ENCODE measurements at regions not wholly inside any gene's neighbourhood (a gene's known extent, or its start where the extent isn't known, plus 50 kb on each side); places are given as distances from the start of the nearest gene placed in this dataset.

DNA sequence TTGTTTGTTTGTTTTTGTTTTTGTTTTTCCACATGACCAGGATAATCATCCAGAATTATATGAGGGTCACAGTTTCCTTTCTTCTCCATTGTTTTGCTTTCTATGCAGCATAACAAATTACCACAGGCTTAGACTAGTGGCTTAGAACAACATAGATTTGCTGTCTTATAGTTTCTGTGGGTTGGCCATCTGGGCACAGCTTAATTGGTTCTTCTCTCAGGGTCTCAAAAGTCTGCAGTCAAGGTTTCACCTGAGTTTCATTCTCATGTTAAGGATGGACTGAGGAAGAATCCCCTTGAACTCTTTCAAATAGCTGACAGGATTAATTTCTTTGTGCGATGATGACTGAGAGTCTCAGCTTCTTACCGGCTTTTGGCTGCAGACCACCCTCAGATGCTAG is 559.8 kb downstream of the PRDM9 start:
- ChIA-PET POLR2A (no interaction called here), CTCF (ENCODE audit: low intra/inter-chr PET ratio) (no interaction called here)
- Histone ChIP-seq H3K27me3 (ENCODE audit: control insufficient read depth in 2 of 2, insufficient read depth in 2 of 2, low read length in 2 of 2) (no peaks in the 10 kb centered on the region), H3K79me2 (ENCODE audit: control insufficient read depth, insufficient read depth, low read length) (no peaks in the 10 kb centered on the region), H3K9me1 (ENCODE audit: control insufficient read depth, insufficient read depth, low read length) (no peaks in the 10 kb centered on the region), H3K9ac (ENCODE audit: insufficient read depth in 1 of 2, low read depth in 2 of 2, low read length in 2 of 2) (no peak overlapping the region), H2AFZ (ENCODE audit: low read depth, low read length) (no peak overlapping the region), H3K4me3 (no peak overlapping the region), H4K20me1 (replicated peaks; ENCODE audit: control insufficient read depth, insufficient read depth, low read length) (no peaks in the 10 kb centered on the region), H3K4me1 (replicated peaks in 1 of 2; ENCODE audit: control insufficient read depth in 2 of 2, insufficient read depth in 2 of 2, low read length in 2 of 2) (no peaks in the 10 kb centered on the region), H3K36me3 (ENCODE audit: control insufficient read depth, insufficient read depth, low read length) (no peaks in the 10 kb centered on the region), H3K4me2 (ENCODE audit: insufficient read depth, low read length) (no peak overlapping the region), H3K9me3 (replicated peaks; ENCODE audit: control insufficient read depth, insufficient read depth, low read depth, low read length) (no peaks in the 10 kb centered on the region), H3K27ac (ENCODE audit: extremely low read depth, low read depth, low read length) (no peak overlapping the region)
- BruUV-seq (replicated peaks): no TSS peak
- no peak for DNase-seq (ENCODE audit: extremely low read depth in 1 of 4, low spot score in 3 of 4)
- intact Hi-C loops (cut with micrococcal nuclease) (no loop called here), in situ Hi-C loops (cut with MboI) (no loop called here)
- no peak for ATAC-seq
- no peak for FAIRE-seq
- 2% methylated on average over 2 of the region's 2 CpGs for WGBS (ENCODE audit: insufficient coverage, low coverage, missing lambda C conversion rate)
- no peak for TF ChIP-seq ZNF696 (CRISPR knock-in tag; conservative IDR thresholded peaks at IDR 0.05)
- no peak for TF ChIP-seq KDM4B (IDR thresholded peaks at IDR 0.05; ENCODE audit: borderline replicate concordance in 2 of 2, low read depth in 1 of 2)
- no peak for TF ChIP-seq POLR2H (tag; IDR thresholded peaks at IDR 0.05; ENCODE audit: low read depth)
- no peak for TF ChIP-seq FOXA3 (CRISPR knock-in tag; conservative IDR thresholded peaks at IDR 0.05 in 1 of 2, IDR thresholded peaks at IDR 0.05 in 1 of 2)
- no peak for TF ChIP-seq MCM7 (IDR thresholded peaks at IDR 0.05)
- no peak for TF ChIP-seq ELF4 (CRISPR knock-in tag; IDR thresholded peaks at IDR 0.05)
- TF ChIP-seq CHD4 (IDR thresholded peaks at IDR 0.05; ENCODE audit: insufficient read depth, insufficient replicate concordance, low read depth, low read length, poor library complexity, severe bottlenecking): no peak
- TF ChIP-seq E4F1 (CRISPR knock-in tag; IDR thresholded peaks at IDR 0.05; ENCODE audit: borderline replicate concordance): no peak
- TF ChIP-seq MAFG (tag; conservative IDR thresholded peaks at IDR 0.05): no peak
- no peak for TF ChIP-seq ZKSCAN3 (CRISPR knock-in tag; IDR thresholded peaks at IDR 0.05)
- TF ChIP-seq, protein P1, sequence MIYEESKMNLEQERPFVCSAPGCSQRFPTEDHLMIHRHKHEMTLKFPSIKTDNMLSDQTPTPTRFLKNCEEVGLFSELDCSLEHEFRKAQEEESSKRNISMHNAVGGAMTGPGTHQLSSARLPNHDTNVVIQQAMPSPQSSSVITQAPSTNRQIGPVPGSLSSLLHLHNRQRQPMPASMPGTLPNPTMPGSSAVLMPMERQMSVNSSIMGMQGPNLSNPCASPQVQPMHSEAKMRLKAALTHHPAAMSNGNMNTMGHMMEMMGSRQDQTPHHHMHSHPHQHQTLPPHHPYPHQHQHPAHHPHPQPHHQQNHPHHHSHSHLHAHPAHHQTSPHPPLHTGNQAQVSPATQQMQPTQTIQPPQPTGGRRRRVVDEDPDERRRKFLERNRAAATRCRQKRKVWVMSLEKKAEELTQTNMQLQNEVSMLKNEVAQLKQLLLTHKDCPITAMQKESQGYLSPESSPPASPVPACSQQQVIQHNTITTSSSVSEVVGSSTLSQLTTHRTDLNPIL (CRISPR knock-in tag; IDR thresholded peaks at IDR 0.05): no peak
